ENCODE measurements at regions not wholly inside any gene's neighbourhood (a gene's known extent, or its start where the extent isn't known, plus 50 kb on each side); places are given as distances from the start of the nearest gene placed in this dataset.

GRCh38 chr7:15737601-15738000 is 51.1 kb upstream of the MEOX2 start:
- TF ChIP-seq CTCF (conservative IDR thresholded peaks at IDR 0.05 in 1 of 2, IDR thresholded peaks at IDR 0.05 in 1 of 2; ENCODE audit: low read depth in 1 of 2, low read length in 2 of 2), result no peak
- no peak for TF ChIP-seq EZH2 (IDR thresholded peaks at IDR 0.05; ENCODE audit: low read length, missing control alignments)
